Inflammatory macrophage treated with lipopolysaccharide for 1 hour (primary cell): ENCODE measurements at regions not wholly inside any gene's neighbourhood (a gene's known extent, or its start where the extent isn't known, plus 50 kb on each side); places are given as distances from the start of the nearest gene placed in this dataset.

Experiments
- DNase-seq, 2 donors: peaks; one replicate each; pipeline ENCODE4 v3.0.0-alpha.2; 2020 to 2022

GRCh38 chr7:18202315-18203045 is 174.8 kb upstream of the PRPS1L1 start:
- DNase-seq: no peak

GRCh38 chr7:18206331-18206730 is 178.7 kb upstream of the PRPS1L1 start:
- no peak for DNase-seq

GRCh38 chr7:18208921-18209320 is 181.3 kb upstream of the PRPS1L1 start:
- DNase-seq: no peak

GRCh38 chr7:18210377-18210776 is 182.7 kb upstream of the PRPS1L1 start:
- DNase-seq: peak; percentile 29 to 42

GRCh38 chr7:18210788-18211187 is 183.1 kb upstream of the PRPS1L1 start:
- DNase-seq: no peak

- DNase-seq: no peak
Measured at GRCh38 chr7:18212308-18212707, 184.7 kb upstream of the PRPS1L1 start.

GRCh38 chr7:18212758-18213157 is 185.1 kb upstream of the PRPS1L1 start:
- no peak for DNase-seq

- no peak for DNase-seq
Measured at GRCh38 chr7:18213652-18214051, 186.0 kb upstream of the PRPS1L1 start.

GRCh38 chr7:18216270-18216669 is 188.6 kb upstream of the PRPS1L1 start:
- DNase-seq: no peak

GRCh38 chr7:18221377-18222293 is 194.0 kb upstream of the PRPS1L1 start:
- DNase-seq: peak; percentile 62 to 70

- no peak for DNase-seq
Measured at GRCh38 chr7:18222636-18223035, 195.0 kb upstream of the PRPS1L1 start.

GRCh38 chr7:18224138-18224537 is 196.5 kb upstream of the PRPS1L1 start:
- no peak for DNase-seq

GRCh38 chr7:18225067-18225466 is 197.4 kb upstream of the PRPS1L1 start:
- DNase-seq: peak; percentile 25 to 42

- DNase-seq: no peak
Measured at GRCh38 chr7:18226598-18226997, 199.0 kb upstream of the PRPS1L1 start.

- DNase-seq: no peak
Measured at GRCh38 chr7:18228686-18229085, 201.0 kb upstream of the PRPS1L1 start.

GRCh38 chr7:18230271-18230670 is 202.6 kb upstream of the PRPS1L1 start:
- DNase-seq: no peak

- no peak for DNase-seq
Measured at GRCh38 chr7:18231854-18232253, 204.2 kb upstream of the PRPS1L1 start.

- DNase-seq: no peak
Measured at GRCh38 chr7:18234519-18234918, 206.9 kb upstream of the PRPS1L1 start.

- DNase-seq: no peak
Measured at GRCh38 chr7:18235819-18236218, 208.2 kb upstream of the PRPS1L1 start.

GRCh38 chr7:18239212-18239611 is 211.6 kb upstream of the PRPS1L1 start:
- DNase-seq: no peak

- DNase-seq: no peak
Measured at GRCh38 chr7:18241543-18242231, 214.0 kb upstream of the PRPS1L1 start.

- DNase-seq: no peak
Measured at GRCh38 chr7:18243731-18244130, 216.1 kb upstream of the PRPS1L1 start.

GRCh38 chr7:18250133-18250532 is 222.5 kb upstream of the PRPS1L1 start:
- no peak for DNase-seq
